Neural progenitor cell (in vitro differentiated cells): ENCODE measurements at regions not wholly inside any gene's neighbourhood (a gene's known extent, or its start where the extent isn't known, plus 50 kb on each side); places are given as distances from the start of the nearest gene placed in this dataset.

Source experiments
- DNase-seq: peaks from one replicate; pipeline ENCODE4 v3.0.0-alpha.2; 2016; ENCODE audit warnings: low spot score
- H2AFZ ChIP-seq: fragments of 200-600 bp; sonication (generic); replicated peaks from 2 replicates; pipeline ENCODE4 v1.6.1; 2016; ENCODE audit warnings: antibody characterized with exemption
- H3F3A ChIP-seq: fragments of 200-600 bp; sonication (generic); 2 replicates; pipeline ENCODE4 v1.6.1; 2016; ENCODE audit warnings: antibody characterized with exemption, low read depth
- H3K27ac ChIP-seq: fragments of 200-600 bp; sonication (generic); 2 replicates; pipeline ENCODE4 v1.5.1; 2016; ENCODE audit warnings: mild to moderate bottlenecking
- H3K27me3 ChIP-seq: fragments of 200-600 bp; sonication (generic); 2 replicates; pipeline ENCODE4 v1.6.1; 2016; ENCODE audit warnings: mild to moderate bottlenecking, moderate library complexity
- H3K36me3 ChIP-seq: fragments of 200-600 bp; sonication (generic); 2 replicates; pipeline ENCODE4 v1.5.1; 2016
- H3K4me1 ChIP-seq: fragments of 200-600 bp; sonication (generic); 2 replicates; pipeline ENCODE4 v1.6.1; 2016; ENCODE audit warnings: mixed run types
- H3K4me2 ChIP-seq: fragments of 200-600 bp; sonication (generic); 2 replicates; pipeline ENCODE4 v1.6.1; 2016
- H3K4me3 ChIP-seq: fragments of 200-600 bp; sonication (generic); 2 replicates; pipeline ENCODE4 v1.5.1; 2016
- H3K79me2 ChIP-seq: fragments of 200-600 bp; sonication (generic); 2 replicates; pipeline ENCODE4 v1.6.1; 2016; ENCODE audit warnings: low read depth
- H3K9ac ChIP-seq: fragments of 200-600 bp; sonication (generic); 2 replicates; pipeline ENCODE4 v1.6.1; 2016
- H3K9me3 ChIP-seq: fragments of 200-600 bp; sonication (generic); 2 replicates; pipeline ENCODE4 v1.5.1; 2016; ENCODE audit warnings: low read depth
- H4K20me1 ChIP-seq: fragments of 200-600 bp; sonication (generic); 2 replicates; pipeline ENCODE4 v1.6.1; 2016; ENCODE audit warnings: low read depth
- H3K27ac Mint-ChIP-seq: 3 replicates; pipeline ENCODE4 v1.8.0; 2021; ENCODE audit warnings: mixed read lengths
- H3K27me3 Mint-ChIP-seq: 2 replicates; pipeline ENCODE4 v1.8.0; 2022; ENCODE audit warnings: low read depth, mild to moderate bottlenecking, inconsistent platforms, moderate library complexity, mixed read lengths; ENCODE audit not compliant: insufficient read depth
- H3K36me3 Mint-ChIP-seq: 3 replicates; pipeline ENCODE4 v1.8.0; 2021; ENCODE audit warnings: mixed read lengths
- H3K4me1 Mint-ChIP-seq: 3 replicates; pipeline ENCODE4 v1.8.0; 2021; ENCODE audit warnings: mixed read lengths
- H3K4me3 Mint-ChIP-seq: 3 replicates; pipeline ENCODE4 v1.8.0; 2021; ENCODE audit warnings: mild to moderate bottlenecking, moderate library complexity, mixed read lengths
- H3K9me3 Mint-ChIP-seq: 3 replicates; pipeline ENCODE4 v1.8.0; 2020; ENCODE audit warnings: mixed read lengths
- CTCF ChIP-seq: fragments of 200-600 bp; sonication (generic); IDR thresholded peaks from 2 replicates; pipeline ENCODE4 v1.5.1; 2017; ENCODE audit warnings: antibody characterized with exemption, mild to moderate bottlenecking
- EZH2 ChIP-seq: fragments of 200-600 bp; sonication (generic); IDR thresholded peaks from 2 replicates; pipeline ENCODE4 v1.6.1; 2017; ENCODE audit warnings: antibody characterized with exemption, mild to moderate bottlenecking, moderate library complexity
- EZH2phosphoT487 ChIP-seq: fragments of 200-600 bp; sonication (generic); IDR thresholded peaks from 2 replicates; pipeline ENCODE4 v1.6.1; 2017; ENCODE audit warnings: antibody characterized with exemption

DNA sequence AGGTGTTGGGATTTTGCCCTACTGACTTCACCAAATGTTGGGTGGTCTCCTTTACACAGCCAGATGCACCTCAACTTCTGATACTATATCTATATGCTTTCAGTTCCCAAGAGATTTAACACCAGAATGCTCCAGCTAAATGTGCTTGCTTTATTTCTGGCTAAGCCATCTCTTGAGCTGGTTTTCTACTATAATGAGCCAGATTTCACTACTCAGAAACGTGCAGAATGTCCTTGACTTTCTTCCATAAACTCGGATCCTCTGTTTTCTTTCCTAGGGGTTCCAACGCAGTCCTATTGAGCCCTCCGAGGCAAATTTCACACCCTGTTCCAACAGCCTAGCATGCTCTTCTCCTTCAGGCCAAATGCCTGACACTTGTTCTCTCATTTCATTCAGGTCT lies 200.3 kb downstream of the DPY19L2 start:
- H3K27me3 ChIP-seq = no peaks in the 10 kb centered on the region
- no peaks in the 10 kb centered on the region for H3K9me3 ChIP-seq
- H4K20me1 ChIP-seq = no peaks in the 10 kb centered on the region
- no peak overlapping the region for H3K4me3 ChIP-seq
- no peak for TF ChIP-seq EZH2phosphoT487
- no peak for TF ChIP-seq CTCF
- TF ChIP-seq EZH2 = no peak
- no peak overlapping the region for H3K9ac ChIP-seq
- peaks cover 2% of the 10 kb centered on the region for H3K9me3 Mint-ChIP-seq
- peaks cover 2% of the 10 kb centered on the region for H3K27me3 Mint-ChIP-seq
- H3K36me3 Mint-ChIP-seq = no peaks in the 10 kb centered on the region
- no peak overlapping the region for H2AFZ ChIP-seq
- no peaks in the 10 kb centered on the region for H3F3A ChIP-seq
- H3K4me2 ChIP-seq = no peak overlapping the region
- H3K4me1 Mint-ChIP-seq = no peaks in the 10 kb centered on the region
- H3K79me2 ChIP-seq = no peaks in the 10 kb centered on the region
- no peak for DNase-seq
- no peak overlapping the region for H3K27ac ChIP-seq
- H3K4me3 Mint-ChIP-seq = no peak overlapping the region
- no peak overlapping the region for H3K27ac Mint-ChIP-seq
- H3K4me1 ChIP-seq = no peaks in the 10 kb centered on the region
- H3K36me3 ChIP-seq = no peaks in the 10 kb centered on the region

GRCh38 chr12:63457857-63458256 lies 210.4 kb downstream of the DPY19L2 start:
- Histone ChIP-seq H3K27ac (no peak overlapping the region), H3K9me3 (no peaks in the 10 kb centered on the region), H3K4me3 (no peak overlapping the region), H3K4me1 (no peaks in the 10 kb centered on the region), H3K79me2 (no peaks in the 10 kb centered on the region), H4K20me1 (no peaks in the 10 kb centered on the region), H3K36me3 (no peaks in the 10 kb centered on the region), H3K27me3 (no peaks in the 10 kb centered on the region), H2AFZ (no peak overlapping the region), H3F3A (no peaks in the 10 kb centered on the region), H3K4me2 (no peak overlapping the region), H3K9ac (no peak overlapping the region)
- no peaks in the 10 kb centered on the region for H3K4me1 Mint-ChIP-seq
- H3K9me3 Mint-ChIP-seq = no peaks in the 10 kb centered on the region
- H3K27ac Mint-ChIP-seq = no peak overlapping the region
- H3K27me3 Mint-ChIP-seq = peaks cover 7% of the 10 kb centered on the region
- no peak for DNase-seq
- no peak overlapping the region for H3K4me3 Mint-ChIP-seq
- no peaks in the 10 kb centered on the region for H3K36me3 Mint-ChIP-seq
- TF ChIP-seq EZH2 = no peak
- no peak for TF ChIP-seq CTCF
- TF ChIP-seq EZH2phosphoT487 = no peak

DNA sequence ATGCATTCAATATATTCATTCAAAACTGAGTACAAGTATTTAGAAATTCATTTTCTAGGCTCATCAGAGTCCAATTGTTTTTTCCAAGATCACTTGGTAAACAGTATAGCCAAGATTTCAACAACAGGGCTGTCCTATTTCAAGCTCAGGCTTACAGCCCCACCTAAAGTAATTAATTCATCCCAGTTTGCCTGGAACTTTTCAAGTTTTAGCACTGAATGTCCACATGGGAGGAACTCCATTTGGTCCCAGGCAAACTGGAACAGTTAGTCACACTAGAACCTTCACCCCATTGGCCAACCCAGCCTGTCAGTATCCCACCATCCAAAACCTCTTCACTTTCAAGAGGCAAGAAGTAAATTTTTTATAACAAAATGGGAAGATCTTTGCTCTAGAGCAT lies 210.9 kb downstream of the DPY19L2 start:
- Mint-ChIP-seq H3K27ac (no peak overlapping the region), H3K4me1 (no peaks in the 10 kb centered on the region), H3K27me3 (peaks cover 7% of the 10 kb centered on the region), H3K36me3 (no peaks in the 10 kb centered on the region), H3K4me3 (no peak overlapping the region), H3K9me3 (no peaks in the 10 kb centered on the region)
- Histone ChIP-seq H4K20me1 (no peaks in the 10 kb centered on the region), H3K4me1 (no peaks in the 10 kb centered on the region), H3K36me3 (no peaks in the 10 kb centered on the region), H3F3A (no peaks in the 10 kb centered on the region), H3K4me2 (no peak overlapping the region), H3K27ac (no peak overlapping the region), H3K9ac (no peak overlapping the region), H3K9me3 (no peaks in the 10 kb centered on the region), H3K4me3 (no peak overlapping the region), H3K27me3 (no peaks in the 10 kb centered on the region), H3K79me2 (no peaks in the 10 kb centered on the region), H2AFZ (no peak overlapping the region)
- TF ChIP-seq EZH2 (no peak), EZH2phosphoT487 (no peak), CTCF (no peak)
- no peak for DNase-seq

- H2AFZ ChIP-seq = no peak overlapping the region
- no peaks in the 10 kb centered on the region for H3K79me2 ChIP-seq
- H3K27me3 Mint-ChIP-seq = peaks cover 4% of the 10 kb centered on the region
- no peak overlapping the region for H3K27ac Mint-ChIP-seq
- no peaks in the 10 kb centered on the region for H3K9me3 Mint-ChIP-seq
- no peaks in the 10 kb centered on the region for H3F3A ChIP-seq
- H3K36me3 Mint-ChIP-seq = no peaks in the 10 kb centered on the region
- no peaks in the 10 kb centered on the region for H3K9me3 ChIP-seq
- no peak overlapping the region for H3K9ac ChIP-seq
- TF ChIP-seq EZH2 (no peak), EZH2phosphoT487 (no peak), CTCF (no peak)
- H3K4me3 Mint-ChIP-seq = no peak overlapping the region
- peaks cover 4% of the 10 kb centered on the region for H3K4me1 Mint-ChIP-seq
- H4K20me1 ChIP-seq = no peaks in the 10 kb centered on the region
- H3K27me3 ChIP-seq = no peaks in the 10 kb centered on the region
- no peak overlapping the region for H3K27ac ChIP-seq
- no peak for DNase-seq
- no peaks in the 10 kb centered on the region for H3K4me1 ChIP-seq
- no peaks in the 10 kb centered on the region for H3K36me3 ChIP-seq
- H3K4me2 ChIP-seq = no peak overlapping the region
- no peak overlapping the region for H3K4me3 ChIP-seq
Measured at GRCh38 chr12:63450816-63451215, 217.5 kb downstream of the DPY19L2 start.
